Lower lobe of right lung (tissue), 2 donors: ENCODE measurements at regions not wholly inside any gene's neighbourhood (a gene's known extent, or its start where the extent isn't known, plus 50 kb on each side); places are given as distances from the start of the nearest gene placed in this dataset.

Source experiments
- ATAC-seq, 2 donors: fragments of 200-7000 bp; cut with Tn5 transposase; one replicate each; pipeline ENCODE4 v1.9.1; 2020 to 2022; ENCODE audit warnings: mild to moderate bottlenecking in 2 of 2, moderate library complexity in 2 of 2
- DNase-seq: peaks from one replicate; pipeline ENCODE4 v3.0.0-alpha.2; 2020
- H3K27ac ChIP-seq: fragments of 200-600 bp; one replicate; pipeline ENCODE4 v1.8.0; 2022
- H3K27me3 ChIP-seq: fragments of 200-600 bp; one replicate; pipeline ENCODE4 v1.8.0; 2022; ENCODE audit warnings: low read depth
- H3K36me3 ChIP-seq: fragments of 200-600 bp; one replicate; pipeline ENCODE4 v1.8.0; 2022; ENCODE audit warnings: mild to moderate bottlenecking
- H3K4me1 ChIP-seq: fragments of 200-600 bp; one replicate; pipeline ENCODE4 v1.8.0; 2022
- H3K4me3 ChIP-seq: fragments of 200-600 bp; one replicate; pipeline ENCODE4 v1.8.0; 2022; ENCODE audit warnings: mild to moderate bottlenecking
- H3K9me3 ChIP-seq: fragments of 200-600 bp; one replicate; pipeline ENCODE4 v1.8.0; 2022
- CTCF ChIP-seq: fragments of 200-600 bp; IDR thresholded peaks from one replicate; pipeline ENCODE4 v1.8.0; 2022; ENCODE audit warnings: antibody characterized with exemption, mild to moderate bottlenecking
- intact Hi-C: fragments of 100-400 bp; cut with DNase I; formaldehyde crosslinking; loops from one replicate; pipeline ENCODE4 v1.11.0; 2022
- donor health status: DM: no; HTN: yes; CAD: no; lungs with severe emphysema.

GRCh38 chr11:92317721-92318120 lies 93.1 kb downstream of the FAT3 start:
- intact Hi-C loops: no loop called here
- Histone ChIP-seq H3K36me3 (no peaks in the 10 kb centered on the region), H3K4me3 (no peak overlapping the region), H3K9me3 (no peaks in the 10 kb centered on the region), H3K27ac (no peak overlapping the region), H3K27me3 (no peaks in the 10 kb centered on the region), H3K4me1 (no peaks in the 10 kb centered on the region)
- TF ChIP-seq CTCF: no peak
- DNase-seq (no peak), ATAC-seq (no peak)

GRCh38 chr11:92322225-92322624 lies 97.6 kb downstream of the FAT3 start:
- Histone ChIP-seq H3K27ac (no peak overlapping the region), H3K36me3 (no peaks in the 10 kb centered on the region), H3K4me1 (no peaks in the 10 kb centered on the region), H3K4me3 (no peak overlapping the region), H3K27me3 (no peaks in the 10 kb centered on the region), H3K9me3 (peaks cover 3% of the 10 kb centered on the region)
- no peak for TF ChIP-seq CTCF
- no peak for ATAC-seq
- intact Hi-C loops: no loop called here
- DNase-seq: no peak

DNA sequence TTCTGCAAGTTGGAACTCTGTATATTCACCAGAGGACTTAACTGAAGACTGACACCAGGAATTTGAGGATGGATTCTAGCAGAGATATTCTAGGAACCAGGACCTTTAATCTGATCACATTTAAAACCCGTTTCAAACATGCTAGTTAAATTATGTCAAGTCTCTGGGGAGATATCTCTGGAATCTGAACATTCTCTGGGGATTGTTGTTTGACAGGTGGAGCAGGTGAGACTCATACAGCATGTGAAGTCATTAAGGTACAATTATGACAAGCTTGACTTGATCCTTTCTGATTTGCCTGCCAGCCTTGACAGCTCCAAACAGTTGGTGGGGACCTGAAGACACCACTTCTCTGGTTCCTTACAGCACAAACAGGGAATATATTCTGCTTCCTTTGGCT lies 100.3 kb downstream of the FAT3 start:
- H3K36me3 ChIP-seq: no peaks in the 10 kb centered on the region
- no peak overlapping the region for H3K27ac ChIP-seq
- ATAC-seq (no peak), DNase-seq (no peak)
- H3K9me3 ChIP-seq: peaks cover 3% of the 10 kb centered on the region
- H3K4me1 ChIP-seq: no peaks in the 10 kb centered on the region
- H3K27me3 ChIP-seq: no peaks in the 10 kb centered on the region
- no peak overlapping the region for H3K4me3 ChIP-seq
- no peak for TF ChIP-seq CTCF
- intact Hi-C loops: no loop called here

- ATAC-seq (no peak), DNase-seq (no peak)
- Histone ChIP-seq H3K36me3 (no peaks in the 10 kb centered on the region), H3K9me3 (peaks cover 3% of the 10 kb centered on the region), H3K27ac (no peak overlapping the region), H3K4me1 (no peaks in the 10 kb centered on the region), H3K4me3 (no peak overlapping the region), H3K27me3 (no peaks in the 10 kb centered on the region)
- intact Hi-C loops: no loop called here
- TF ChIP-seq CTCF: no peak
Observed at GRCh38 chr11:92325416-92325815, 100.8 kb downstream of the FAT3 start.

- TF ChIP-seq CTCF: no peak
- no peaks in the 10 kb centered on the region for H3K27me3 ChIP-seq
- peaks cover 4% of the 10 kb centered on the region for H3K4me1 ChIP-seq
- H3K4me3 ChIP-seq: no peak overlapping the region
- no peak for ATAC-seq
- H3K27ac ChIP-seq: no peak overlapping the region
- intact Hi-C loops: no loop called here
- H3K9me3 ChIP-seq: no peaks in the 10 kb centered on the region
- no peak for DNase-seq
- no peaks in the 10 kb centered on the region for H3K36me3 ChIP-seq
Observed at GRCh38 chr11:92329137-92329536, 104.5 kb downstream of the FAT3 start.

DNA sequence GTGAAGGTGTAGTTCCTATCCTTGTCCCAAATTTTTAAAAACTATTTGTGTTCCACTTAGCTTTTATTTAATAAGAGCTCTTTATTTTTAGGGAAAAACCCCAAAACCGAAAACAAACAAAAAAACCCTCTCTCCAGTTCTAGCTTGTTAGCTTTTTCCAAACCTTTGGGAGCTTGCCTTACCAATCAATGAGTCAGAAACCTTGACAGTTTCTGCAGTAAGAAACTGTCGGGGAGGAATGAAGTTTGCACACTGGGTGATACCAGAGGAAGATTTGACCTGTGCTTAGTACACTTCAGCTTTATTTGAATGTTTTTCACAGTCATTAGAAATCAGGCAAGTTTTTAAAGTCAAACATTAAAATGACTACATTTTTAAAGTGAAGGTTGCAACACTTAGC lies 105.0 kb downstream of the FAT3 start:
- intact Hi-C loops: no loop called here
- H3K27me3 ChIP-seq: no peaks in the 10 kb centered on the region
- ATAC-seq (no peak), DNase-seq (no peak)
- H3K27ac ChIP-seq: no peak overlapping the region
- peaks cover 4% of the 10 kb centered on the region for H3K4me1 ChIP-seq
- no peak for TF ChIP-seq CTCF
- no peak overlapping the region for H3K4me3 ChIP-seq
- H3K36me3 ChIP-seq: no peaks in the 10 kb centered on the region
- no peaks in the 10 kb centered on the region for H3K9me3 ChIP-seq
